GM12878 (cell line): ENCODE measurements at regions not wholly inside any gene's neighbourhood (a gene's known extent, or its start where the extent isn't known, plus 50 kb on each side); places are given as distances from the start of the nearest gene placed in this dataset.

Experiments
- BRCA1 ChIP-seq: IDR thresholded peaks from 2 replicates; pipeline ENCODE4 v1.6.1; 2011; ENCODE audit warnings: low read depth, low read length, improper control_type of control experiment
- CHD2 ChIP-seq: IDR thresholded peaks from 2 replicates; pipeline ENCODE4 v1.6.1; 2011; ENCODE audit warnings: low read depth, low read length, improper control_type of control experiment, borderline replicate concordance
- EZH2 ChIP-seq: IDR thresholded peaks from 2 replicates; pipeline ENCODE4 v1.6.1; 2012; ENCODE audit warnings: low read depth, mild to moderate bottlenecking, control low read depth, inconsistent platforms, low read length, borderline replicate concordance; ENCODE audit not compliant: control insufficient read depth
- RAD21 ChIP-seq: IDR thresholded peaks from 2 replicates; pipeline ENCODE4 v1.6.1; 2011; ENCODE audit warnings: mild to moderate bottlenecking, low read depth, low read length, moderate library complexity; ENCODE audit not compliant: insufficient read depth
- TAF1 ChIP-seq: IDR thresholded peaks from 2 replicates; pipeline ENCODE4 v1.6.1; 2011; ENCODE audit warnings: mild to moderate bottlenecking, low read depth, low read length, borderline replicate concordance
- ZNF274 ChIP-seq: IDR thresholded peaks from one replicate; pipeline ENCODE4 v1.8.0; 2011; ENCODE audit not compliant: insufficient read length, insufficient read depth
- TF ChIP-seq, protein P1 (sequence below), 3 experiments: IDR thresholded peaks in 2 of 3; conservative IDR thresholded peaks in 1 of 3; 2 replicates each; pipeline ENCODE4 v1.5.1; 2011; ENCODE audit warnings: low read depth in 3 of 3, low read length in 3 of 3, mild to moderate bottlenecking in 3 of 3, control low read depth in 2 of 3, moderate library complexity in 2 of 3, inconsistent platforms in 1 of 3, mixed read lengths in 1 of 3; ENCODE audit not compliant: control insufficient read depth in 2 of 3, insufficient read depth in 1 of 3; ENCODE audit errors: extremely low read depth in 1 of 3
- TF ChIP-seq, protein P2 (sequence below): fragments of 450-650 bp; formaldehyde crosslinking; IDR thresholded peaks from 2 replicates; pipeline ENCODE4 v1.5.0; 2022; ENCODE audit warnings: mild to moderate bottlenecking, missing genetic modification characterization

DNA sequence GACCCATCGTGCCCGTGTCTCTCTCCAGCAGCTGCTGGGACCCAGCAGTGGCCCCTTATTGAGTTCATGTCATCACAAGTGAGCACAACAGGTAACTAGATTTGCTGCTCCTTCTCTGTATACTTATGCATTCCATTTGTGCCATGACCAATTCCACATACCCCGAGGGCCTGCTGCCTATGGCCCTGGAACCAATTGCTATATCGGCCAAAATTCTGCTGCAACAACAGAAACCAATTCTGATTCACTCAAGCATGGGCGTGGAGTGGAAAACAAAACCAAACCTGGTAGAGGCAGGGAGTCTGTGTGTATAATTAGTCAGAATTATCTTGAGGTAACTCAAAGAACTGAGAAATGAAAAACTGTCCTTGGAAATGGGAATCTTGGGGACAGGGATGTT, 516.6 kb downstream of the EPHB1 start:
- TF ChIP-seq TAF1 (no peak), EZH2 (no peak), RAD21 (no peak), CHD2 (no peak), ZNF274 (no peak), BRCA1 (no peak)
- TF ChIP-seq, protein P1, sequence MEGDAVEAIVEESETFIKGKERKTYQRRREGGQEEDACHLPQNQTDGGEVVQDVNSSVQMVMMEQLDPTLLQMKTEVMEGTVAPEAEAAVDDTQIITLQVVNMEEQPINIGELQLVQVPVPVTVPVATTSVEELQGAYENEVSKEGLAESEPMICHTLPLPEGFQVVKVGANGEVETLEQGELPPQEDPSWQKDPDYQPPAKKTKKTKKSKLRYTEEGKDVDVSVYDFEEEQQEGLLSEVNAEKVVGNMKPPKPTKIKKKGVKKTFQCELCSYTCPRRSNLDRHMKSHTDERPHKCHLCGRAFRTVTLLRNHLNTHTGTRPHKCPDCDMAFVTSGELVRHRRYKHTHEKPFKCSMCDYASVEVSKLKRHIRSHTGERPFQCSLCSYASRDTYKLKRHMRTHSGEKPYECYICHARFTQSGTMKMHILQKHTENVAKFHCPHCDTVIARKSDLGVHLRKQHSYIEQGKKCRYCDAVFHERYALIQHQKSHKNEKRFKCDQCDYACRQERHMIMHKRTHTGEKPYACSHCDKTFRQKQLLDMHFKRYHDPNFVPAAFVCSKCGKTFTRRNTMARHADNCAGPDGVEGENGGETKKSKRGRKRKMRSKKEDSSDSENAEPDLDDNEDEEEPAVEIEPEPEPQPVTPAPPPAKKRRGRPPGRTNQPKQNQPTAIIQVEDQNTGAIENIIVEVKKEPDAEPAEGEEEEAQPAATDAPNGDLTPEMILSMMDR (IDR thresholded peaks at IDR 0.05 in 2 of 3, conservative IDR thresholded peaks at IDR 0.05 in 1 of 3; ENCODE audit: control insufficient read depth in 2 of 3, extremely low read depth in 1 of 3, insufficient read depth in 1 of 3, low read depth in 3 of 3, low read length in 3 of 3) = no peak
- TF ChIP-seq, protein P2, sequence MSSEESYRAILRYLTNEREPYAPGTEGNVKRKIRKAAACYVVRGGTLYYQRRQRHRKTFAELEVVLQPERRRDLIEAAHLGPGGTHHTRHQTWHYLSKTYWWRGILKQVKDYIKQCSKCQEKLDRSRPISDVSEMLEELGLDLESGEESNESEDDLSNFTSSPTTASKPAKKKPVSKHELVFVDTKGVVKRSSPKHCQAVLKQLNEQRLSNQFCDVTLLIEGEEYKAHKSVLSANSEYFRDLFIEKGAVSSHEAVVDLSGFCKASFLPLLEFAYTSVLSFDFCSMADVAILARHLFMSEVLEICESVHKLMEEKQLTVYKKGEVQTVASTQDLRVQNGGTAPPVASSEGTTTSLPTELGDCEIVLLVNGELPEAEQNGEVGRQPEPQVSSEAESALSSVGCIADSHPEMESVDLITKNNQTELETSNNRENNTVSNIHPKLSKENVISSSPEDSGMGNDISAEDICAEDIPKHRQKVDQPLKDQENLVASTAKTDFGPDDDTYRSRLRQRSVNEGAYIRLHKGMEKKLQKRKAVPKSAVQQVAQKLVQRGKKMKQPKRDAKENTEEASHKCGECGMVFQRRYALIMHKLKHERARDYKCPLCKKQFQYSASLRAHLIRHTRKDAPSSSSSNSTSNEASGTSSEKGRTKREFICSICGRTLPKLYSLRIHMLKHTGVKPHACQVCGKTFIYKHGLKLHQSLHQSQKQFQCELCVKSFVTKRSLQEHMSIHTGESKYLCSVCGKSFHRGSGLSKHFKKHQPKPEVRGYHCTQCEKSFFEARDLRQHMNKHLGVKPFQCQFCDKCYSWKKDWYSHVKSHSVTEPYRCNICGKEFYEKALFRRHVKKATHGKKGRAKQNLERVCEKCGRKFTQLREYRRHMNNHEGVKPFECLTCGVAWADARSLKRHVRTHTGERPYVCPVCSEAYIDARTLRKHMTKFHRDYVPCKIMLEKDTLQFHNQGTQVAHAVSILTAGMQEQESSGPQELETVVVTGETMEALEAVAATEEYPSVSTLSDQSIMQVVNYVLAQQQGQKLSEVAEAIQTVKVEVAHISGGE (CRISPR knock-in tag) = no peak
